ENCODE measurements at regions not wholly inside any gene's neighbourhood (a gene's known extent, or its start where the extent isn't known, plus 50 kb on each side); places are given as distances from the start of the nearest gene placed in this dataset.

- H3K4me3 Mint-ChIP-seq = no peak overlapping the region
- ATAC-seq (replicated peaks; ENCODE audit: extremely low read depth, poor library complexity, severe bottlenecking) (no peak), DNase-seq (ENCODE audit: low spot score in 2 of 2) (no peak)
- no peaks in the 10 kb centered on the region for H3K9me3 Mint-ChIP-seq
- H3K4me1 Mint-ChIP-seq = no peaks in the 10 kb centered on the region
- H3K27ac Mint-ChIP-seq (ENCODE audit: low read depth) = no peak overlapping the region
- H3K27me3 Mint-ChIP-seq = no peaks in the 10 kb centered on the region
- no peaks in the 10 kb centered on the region for H3K36me3 Mint-ChIP-seq (ENCODE audit: insufficient read depth)
Measured at GRCh38 chr5:34526682-34527305, 129.3 kb upstream of the RAI14 start.

DNA sequence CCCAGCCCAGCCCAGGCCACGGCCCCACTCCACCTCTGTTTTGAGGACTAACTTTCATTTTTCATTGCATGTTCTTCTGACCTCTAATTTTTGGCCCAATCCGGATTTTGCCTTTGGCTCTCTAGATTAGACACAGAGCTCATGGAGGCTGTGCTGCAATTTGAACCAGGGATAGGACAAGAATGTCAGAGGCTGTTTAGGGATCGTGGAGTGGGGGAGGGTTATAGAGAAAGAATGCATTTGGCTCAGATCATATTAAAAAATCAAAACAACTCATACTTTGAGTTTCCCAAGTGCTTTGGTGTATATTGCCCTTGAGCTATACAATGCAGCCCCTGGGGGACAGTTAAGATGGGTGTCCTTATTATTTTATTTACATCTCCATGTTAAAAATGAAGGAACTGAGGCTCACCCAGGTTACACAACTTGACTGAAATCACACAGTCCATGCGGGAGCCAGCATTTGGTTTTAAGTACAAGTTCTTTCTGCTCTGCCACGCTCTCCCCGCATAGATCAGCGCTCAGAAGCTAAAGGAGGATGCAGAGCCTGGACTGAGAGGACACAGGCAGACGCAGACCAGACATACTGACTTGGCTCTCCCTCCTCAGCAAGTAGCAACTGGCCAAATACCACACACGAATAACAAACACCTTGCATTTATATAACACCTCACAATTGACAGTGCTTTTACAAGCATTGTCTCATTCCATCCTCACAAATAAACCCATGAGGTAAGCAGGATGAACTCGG is 126.4 kb upstream of the RAI14 start:
- H3K4me3 Mint-ChIP-seq = no peak overlapping the region
- H3K27ac Mint-ChIP-seq (ENCODE audit: low read depth) = no peak overlapping the region
- no peaks in the 10 kb centered on the region for H3K36me3 Mint-ChIP-seq (ENCODE audit: insufficient read depth)
- H3K27me3 Mint-ChIP-seq = no peaks in the 10 kb centered on the region
- ATAC-seq (replicated peaks; ENCODE audit: extremely low read depth, poor library complexity, severe bottlenecking) = no peak
- no peaks in the 10 kb centered on the region for H3K9me3 Mint-ChIP-seq
- H3K4me1 Mint-ChIP-seq = no peaks in the 10 kb centered on the region
- no peak for DNase-seq (ENCODE audit: low spot score in 2 of 2)

DNA sequence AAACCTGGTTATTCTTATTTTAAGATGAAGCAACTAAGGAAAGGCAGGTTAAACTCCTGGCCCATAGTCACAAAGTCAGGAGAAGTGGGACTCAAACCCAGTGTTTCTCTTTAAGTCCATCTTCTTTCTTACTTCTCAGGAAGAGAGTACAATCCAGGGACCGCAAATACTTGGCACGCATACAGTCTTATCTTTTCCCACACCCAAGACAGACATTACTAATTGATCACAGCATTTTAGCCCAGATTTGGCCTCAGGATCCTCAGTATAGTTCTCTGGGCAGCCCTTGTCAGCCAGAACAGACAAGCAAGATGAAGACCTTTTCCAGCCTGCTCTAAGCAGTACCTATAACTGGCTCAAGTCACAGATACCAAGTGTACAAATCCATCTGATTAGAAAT is 125.5 kb upstream of the RAI14 start:
- H3K4me3 Mint-ChIP-seq = no peak overlapping the region
- H3K9me3 Mint-ChIP-seq = no peaks in the 10 kb centered on the region
- H3K4me1 Mint-ChIP-seq = no peaks in the 10 kb centered on the region
- H3K36me3 Mint-ChIP-seq (ENCODE audit: insufficient read depth) = no peaks in the 10 kb centered on the region
- DNase-seq (ENCODE audit: low spot score in 2 of 2) (no peak), ATAC-seq (replicated peaks; ENCODE audit: extremely low read depth, poor library complexity, severe bottlenecking) (no peak)
- no peak overlapping the region for H3K27ac Mint-ChIP-seq (ENCODE audit: low read depth)
- H3K27me3 Mint-ChIP-seq = no peaks in the 10 kb centered on the region

- Mint-ChIP-seq H3K9me3 (no peaks in the 10 kb centered on the region), H3K4me3 (no peak overlapping the region), H3K27ac (ENCODE audit: low read depth) (no peak overlapping the region), H3K36me3 (ENCODE audit: insufficient read depth) (no peaks in the 10 kb centered on the region), H3K27me3 (no peaks in the 10 kb centered on the region), H3K4me1 (no peaks in the 10 kb centered on the region)
- DNase-seq (ENCODE audit: low spot score in 2 of 2) = no peak
- no peak for ATAC-seq (replicated peaks; ENCODE audit: extremely low read depth, poor library complexity, severe bottlenecking)
Measured at GRCh38 chr5:34531751-34532360, 124.3 kb upstream of the RAI14 start.

- H3K9me3 Mint-ChIP-seq = no peaks in the 10 kb centered on the region
- H3K36me3 Mint-ChIP-seq (ENCODE audit: insufficient read depth) = no peaks in the 10 kb centered on the region
- peaks cover 13% of the 10 kb centered on the region for H3K27me3 Mint-ChIP-seq
- H3K4me3 Mint-ChIP-seq = no peak overlapping the region
- DNase-seq (ENCODE audit: low spot score in 2 of 2) (no peak), ATAC-seq (replicated peaks; ENCODE audit: extremely low read depth, poor library complexity, severe bottlenecking) (no peak)
- no peak overlapping the region for H3K27ac Mint-ChIP-seq (ENCODE audit: low read depth)
- no peaks in the 10 kb centered on the region for H3K4me1 Mint-ChIP-seq
Measured at GRCh38 chr5:34533582-34534522, 122.3 kb upstream of the RAI14 start.

- no peak for DNase-seq (ENCODE audit: low spot score in 2 of 2)
- no peak overlapping the region for H3K4me3 Mint-ChIP-seq
- no peaks in the 10 kb centered on the region for H3K36me3 Mint-ChIP-seq (ENCODE audit: insufficient read depth)
- no peaks in the 10 kb centered on the region for H3K4me1 Mint-ChIP-seq
- no peak for ATAC-seq (replicated peaks; ENCODE audit: extremely low read depth, poor library complexity, severe bottlenecking)
- no peak overlapping the region for H3K27ac Mint-ChIP-seq (ENCODE audit: low read depth)
- no peaks in the 10 kb centered on the region for H3K9me3 Mint-ChIP-seq
- H3K27me3 Mint-ChIP-seq = peaks cover 21% of the 10 kb centered on the region
Measured at GRCh38 chr5:34534523-34535103, 121.5 kb upstream of the RAI14 start.

GRCh38 chr5:34535433-34535832 is 120.7 kb upstream of the RAI14 start:
- no peaks in the 10 kb centered on the region for H3K4me1 Mint-ChIP-seq
- no peak overlapping the region for H3K27ac Mint-ChIP-seq (ENCODE audit: low read depth)
- H3K9me3 Mint-ChIP-seq = no peaks in the 10 kb centered on the region
- H3K27me3 Mint-ChIP-seq = peaks cover 29% of the 10 kb centered on the region
- DNase-seq (ENCODE audit: low spot score in 2 of 2) (no peak), ATAC-seq (replicated peaks; ENCODE audit: extremely low read depth, poor library complexity, severe bottlenecking) (no peak)
- no peaks in the 10 kb centered on the region for H3K36me3 Mint-ChIP-seq (ENCODE audit: insufficient read depth)
- no peak overlapping the region for H3K4me3 Mint-ChIP-seq

DNA sequence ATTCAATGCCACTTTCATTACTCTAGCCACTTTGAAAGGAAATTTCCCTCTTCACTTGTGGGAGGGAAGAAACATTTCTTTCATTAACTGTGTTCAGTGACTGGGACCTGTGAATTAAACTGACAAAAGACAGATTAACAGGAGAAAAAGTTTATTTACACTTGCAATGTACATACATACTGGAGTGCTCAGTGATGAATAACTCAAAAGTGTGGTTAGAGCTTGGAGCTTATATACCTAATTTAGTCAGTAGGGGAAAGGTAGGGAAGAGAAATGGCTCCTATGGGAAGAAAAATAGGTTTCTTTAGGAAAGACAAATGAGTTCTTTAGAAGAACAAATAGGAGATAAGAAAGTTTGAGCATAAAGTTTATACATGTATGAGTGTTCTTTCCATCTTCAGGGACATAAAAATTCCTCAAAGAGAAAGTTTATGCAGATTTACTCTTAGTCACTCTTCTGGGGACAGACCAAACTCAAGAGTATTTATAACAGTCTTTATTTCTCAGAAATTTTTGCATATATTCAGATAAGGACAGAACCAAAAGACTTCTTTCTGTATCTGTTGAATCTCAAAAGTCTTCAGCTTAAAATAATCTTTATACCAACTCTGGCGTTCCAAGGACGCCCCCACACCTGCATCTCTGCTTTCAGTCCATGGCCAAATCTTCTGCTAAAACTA is 120.0 kb upstream of the RAI14 start:
- Mint-ChIP-seq H3K27me3 (peaks cover 36% of the 10 kb centered on the region), H3K4me1 (no peaks in the 10 kb centered on the region), H3K4me3 (no peak overlapping the region), H3K27ac (ENCODE audit: low read depth) (no peak overlapping the region), H3K36me3 (ENCODE audit: insufficient read depth) (no peaks in the 10 kb centered on the region), H3K9me3 (no peaks in the 10 kb centered on the region)
- DNase-seq (ENCODE audit: low spot score in 2 of 2) (no peak), ATAC-seq (replicated peaks; ENCODE audit: extremely low read depth, poor library complexity, severe bottlenecking) (no peak)

GRCh38 chr5:34536699-34537098 is 119.4 kb upstream of the RAI14 start:
- Mint-ChIP-seq H3K27ac (ENCODE audit: low read depth) (no peak overlapping the region), H3K9me3 (no peaks in the 10 kb centered on the region), H3K4me1 (no peaks in the 10 kb centered on the region), H3K4me3 (no peak overlapping the region), H3K36me3 (ENCODE audit: insufficient read depth) (no peaks in the 10 kb centered on the region), H3K27me3 (peaks cover 42% of the 10 kb centered on the region)
- ATAC-seq (replicated peaks; ENCODE audit: extremely low read depth, poor library complexity, severe bottlenecking) = no peak
- no peak for DNase-seq (ENCODE audit: low spot score in 2 of 2)

DNA sequence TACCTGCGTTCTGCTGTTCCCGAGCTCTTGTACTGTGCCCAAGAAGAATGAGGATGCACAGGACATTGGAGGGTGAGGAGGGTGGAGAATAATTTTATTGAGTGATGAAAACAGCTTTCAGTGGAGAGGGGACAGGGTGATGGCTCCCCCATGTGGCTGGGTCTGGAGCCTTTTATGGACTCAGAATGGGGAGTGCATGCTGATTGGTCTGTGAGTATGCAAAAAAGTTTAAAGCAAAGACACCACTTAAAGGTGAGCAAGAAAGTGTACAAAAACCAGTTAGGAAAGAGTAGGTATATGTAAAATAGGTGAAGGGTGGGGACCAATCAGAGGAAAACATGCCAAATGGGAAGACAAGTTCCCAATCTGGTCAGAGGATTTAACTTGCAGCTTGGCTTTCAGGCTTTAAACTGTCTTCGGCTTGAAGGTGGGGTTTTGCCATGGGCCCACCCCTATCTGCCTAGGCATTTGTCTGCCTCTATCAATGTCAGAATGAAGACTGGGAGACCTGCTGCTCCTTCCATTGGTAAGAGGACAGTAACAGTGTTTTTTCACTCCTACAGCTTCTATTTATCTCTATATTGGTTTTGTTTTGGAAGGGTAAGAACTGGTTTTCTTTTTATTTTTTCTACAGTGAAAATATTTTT is 118.0 kb upstream of the RAI14 start:
- no peak overlapping the region for H3K27ac Mint-ChIP-seq (ENCODE audit: low read depth)
- peaks cover 51% of the 10 kb centered on the region for H3K27me3 Mint-ChIP-seq
- no peaks in the 10 kb centered on the region for H3K9me3 Mint-ChIP-seq
- H3K4me1 Mint-ChIP-seq = no peaks in the 10 kb centered on the region
- H3K36me3 Mint-ChIP-seq (ENCODE audit: insufficient read depth) = no peaks in the 10 kb centered on the region
- ATAC-seq (replicated peaks; ENCODE audit: extremely low read depth, poor library complexity, severe bottlenecking) (no peak), DNase-seq (ENCODE audit: low spot score in 2 of 2) (no peak)
- H3K4me3 Mint-ChIP-seq = no peak overlapping the region

DNA sequence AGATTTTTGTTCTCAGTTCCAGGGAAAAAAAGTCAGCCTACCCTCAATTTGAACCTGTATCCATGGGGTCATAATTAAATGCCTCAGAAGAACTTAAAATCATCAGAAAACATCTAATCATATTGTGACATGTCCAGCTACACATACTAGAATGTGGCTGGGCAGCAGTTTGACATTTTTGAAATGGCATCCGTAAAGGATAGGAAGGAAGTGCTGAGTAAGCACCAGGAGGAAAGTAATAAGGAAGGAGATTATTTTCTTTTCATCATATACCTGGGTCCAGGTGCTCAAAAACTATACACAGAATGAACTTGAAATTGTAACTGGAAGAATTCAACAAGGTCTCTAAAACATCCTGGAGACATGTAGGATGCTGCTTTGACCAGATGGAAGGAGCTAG is 116.9 kb upstream of the RAI14 start:
- Mint-ChIP-seq H3K36me3 (ENCODE audit: insufficient read depth) (no peaks in the 10 kb centered on the region), H3K9me3 (peaks cover 6% of the 10 kb centered on the region), H3K27ac (ENCODE audit: low read depth) (no peak overlapping the region), H3K4me1 (no peaks in the 10 kb centered on the region), H3K4me3 (no peak overlapping the region), H3K27me3 (peaks cover 57% of the 10 kb centered on the region)
- no peak for DNase-seq (ENCODE audit: low spot score in 2 of 2)
- ATAC-seq (replicated peaks; ENCODE audit: extremely low read depth, poor library complexity, severe bottlenecking) = no peak
